ENCODE measurements at regions not wholly inside any gene's neighbourhood (a gene's known extent, or its start where the extent isn't known, plus 50 kb on each side); places are given as distances from the start of the nearest gene placed in this dataset.
A peak's percentile ranks its signal among the peaks of the same experiment; 100 is the strongest.

GRCh38 chr6:16832043-16832567 lies 70.8 kb upstream of the ATXN1 start:
- H3K27ac ChIP-seq: no peak overlapping the region
- H3K9me3 ChIP-seq: no peaks in the 10 kb centered on the region
- H3K36me3 ChIP-seq: no peaks in the 10 kb centered on the region
- DNase-seq: no peak
- no peaks in the 10 kb centered on the region for H3K4me1 ChIP-seq
- H3K4me3 ChIP-seq: no peak overlapping the region
- peak; percentile 48 to 71 for ATAC-seq
- no peaks in the 10 kb centered on the region for H3K27me3 ChIP-seq (ENCODE audit: low read depth)
- TF ChIP-seq CTCF (IDR thresholded peaks at IDR 0.05): no peak
- intact Hi-C loops (cut with DNase I): no loop called here

- H3K9me3 ChIP-seq: no peaks in the 10 kb centered on the region
- H3K27me3 ChIP-seq (ENCODE audit: low read depth): no peaks in the 10 kb centered on the region
- H3K27ac ChIP-seq: no peak overlapping the region
- H3K4me1 ChIP-seq: no peaks in the 10 kb centered on the region
- no peak for ATAC-seq
- no peak overlapping the region for H3K4me3 ChIP-seq
- no peak for DNase-seq
- H3K36me3 ChIP-seq: no peaks in the 10 kb centered on the region
- intact Hi-C loops (cut with DNase I): no loop called here
- TF ChIP-seq CTCF (IDR thresholded peaks at IDR 0.05): no peak
These were observed 69.9 kb upstream of the ATXN1 start for GRCh38 chr6:16831136-16831535.

GRCh38 chr6:16828058-16828457 lies 66.8 kb upstream of the ATXN1 start:
- Histone ChIP-seq H3K36me3 (no peaks in the 10 kb centered on the region), H3K4me1 (no peaks in the 10 kb centered on the region), H3K9me3 (no peaks in the 10 kb centered on the region), H3K4me3 (no peak overlapping the region), H3K27ac (no peak overlapping the region), H3K27me3 (ENCODE audit: low read depth) (no peaks in the 10 kb centered on the region)
- DNase-seq (no peak), ATAC-seq (no peak)
- no peak for TF ChIP-seq CTCF (IDR thresholded peaks at IDR 0.05)
- intact Hi-C loops (cut with DNase I): no loop called here

- TF ChIP-seq CTCF (IDR thresholded peaks at IDR 0.05): no peak
- DNase-seq: no peak
These were observed 66.4 kb upstream of the ATXN1 start for GRCh38 chr6:16827627-16828026.

GRCh38 chr6:16825784-16826183 lies 64.5 kb upstream of the ATXN1 start:
- DNase-seq (no peak), ATAC-seq (no peak)
- Histone ChIP-seq H3K4me3 (no peak overlapping the region), H3K9me3 (no peaks in the 10 kb centered on the region), H3K27ac (no peak overlapping the region), H3K27me3 (ENCODE audit: low read depth) (no peaks in the 10 kb centered on the region), H3K4me1 (no peaks in the 10 kb centered on the region), H3K36me3 (no peaks in the 10 kb centered on the region)
- intact Hi-C loops (cut with DNase I): no loop called here
- no peak for TF ChIP-seq CTCF (IDR thresholded peaks at IDR 0.05)

More at GRCh38 chr6:16827627-16828026, 66.4 kb upstream of the ATXN1 start:
- H3K27ac ChIP-seq: no peak overlapping the region
- no peaks in the 10 kb centered on the region for H3K27me3 ChIP-seq (ENCODE audit: low read depth)
- intact Hi-C loops (cut with DNase I): no loop called here
- no peak overlapping the region for H3K4me3 ChIP-seq
- no peaks in the 10 kb centered on the region for H3K36me3 ChIP-seq
- ATAC-seq: no peak
- H3K4me1 ChIP-seq: no peaks in the 10 kb centered on the region
- H3K9me3 ChIP-seq: no peaks in the 10 kb centered on the region

Data from lower lobe of right lung (tissue), 2 donors.